Fibroblast of mammary gland (primary cell): ENCODE measurements at regions not wholly inside any gene's neighbourhood (a gene's known extent, or its start where the extent isn't known, plus 50 kb on each side); places are given as distances from the start of the nearest gene placed in this dataset.

Source experiments
- DNase-seq: peaks from one replicate; pipeline ENCODE4 v3.0.0-alpha.2; 2010; ENCODE audit warnings: low read depth
- H3K4me3 ChIP-seq: 2 replicates; pipeline ENCODE4 v1.5.1; 2011; ENCODE audit warnings: low read depth, mild to moderate bottlenecking, low read length, moderate library complexity; ENCODE audit not compliant: control insufficient read depth
- CTCF ChIP-seq: conservative IDR thresholded peaks from 2 replicates; pipeline ENCODE4 v1.5.1; 2011; ENCODE audit warnings: low read depth, low read length, inconsistent platforms; ENCODE audit not compliant: control insufficient read depth, insufficient read depth

- no peak overlapping the region for H3K4me3 ChIP-seq
- no peak for TF ChIP-seq CTCF
- DNase-seq = no peak
Observed at GRCh38 chr13:58399263-58399662, 767.7 kb downstream of the PCDH17 start.

- TF ChIP-seq CTCF = no peak
- no peak overlapping the region for H3K4me3 ChIP-seq
- DNase-seq = no peak
Observed at GRCh38 chr13:58406545-58406944, 775.0 kb downstream of the PCDH17 start.

- TF ChIP-seq CTCF = no peak
- no peak for DNase-seq
- H3K4me3 ChIP-seq = no peak overlapping the region
Observed at GRCh38 chr13:58429917-58430316, 798.4 kb downstream of the PCDH17 start.

- DNase-seq = no peak
- TF ChIP-seq CTCF = no peak
- no peak overlapping the region for H3K4me3 ChIP-seq
Observed at GRCh38 chr13:58434943-58435342, 803.4 kb downstream of the PCDH17 start.

GRCh38 chr13:58437427-58437826 lies 805.9 kb downstream of the PCDH17 start:
- no peak for DNase-seq
- no peak overlapping the region for H3K4me3 ChIP-seq
- TF ChIP-seq CTCF = no peak

- no peak overlapping the region for H3K4me3 ChIP-seq
- no peak for DNase-seq
- TF ChIP-seq CTCF = no peak
Observed at GRCh38 chr13:58446979-58447378, 815.4 kb downstream of the PCDH17 start.

- DNase-seq = no peak
- H3K4me3 ChIP-seq = no peak overlapping the region
- no peak for TF ChIP-seq CTCF
Observed at GRCh38 chr13:58452123-58452623, 820.6 kb downstream of the PCDH17 start.
